ENCODE measurements at regions not wholly inside any gene's neighbourhood (a gene's known extent, or its start where the extent isn't known, plus 50 kb on each side); places are given as distances from the start of the nearest gene placed in this dataset.

DNA sequence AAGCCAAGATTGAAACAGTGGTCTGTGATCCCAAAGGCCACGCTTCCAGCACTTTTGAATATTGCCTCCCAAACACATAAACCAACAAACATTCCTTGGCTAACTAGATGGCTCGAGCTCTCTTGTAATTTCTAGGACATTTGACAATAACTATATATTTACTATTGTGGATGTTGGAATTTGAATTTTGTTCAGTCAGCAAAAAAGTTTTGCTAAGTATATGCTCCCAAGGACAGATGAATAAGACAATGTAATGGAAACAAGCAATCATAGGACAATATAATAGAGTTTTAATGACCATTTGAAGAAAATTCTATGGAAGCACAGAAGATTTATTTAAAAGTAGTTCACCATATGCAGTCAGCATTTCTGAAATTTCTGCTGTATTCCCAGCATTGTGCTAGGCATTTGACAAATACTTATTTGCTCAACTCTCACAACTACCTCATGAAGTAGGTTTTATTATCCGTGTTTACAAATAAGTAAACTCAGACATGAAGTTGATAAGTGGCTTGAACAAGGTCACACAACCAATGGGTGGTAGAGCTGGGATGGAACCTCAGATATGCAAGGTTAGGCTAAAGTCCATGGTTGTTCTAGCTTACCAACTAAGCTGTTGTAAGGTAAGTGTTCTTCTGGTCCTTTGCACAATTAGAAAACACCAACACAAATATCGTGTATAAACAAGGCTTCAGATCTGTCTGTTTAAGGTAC is 205.1 kb downstream of the NUFIP1 start:
- no peak for TF ChIP-seq POLR2A (IDR thresholded peaks at IDR 0.05; ENCODE audit: control extremely low read depth in 1 of 2, low read depth in 2 of 2, low read length in 2 of 2)
- TF ChIP-seq TAF1 (IDR thresholded peaks at IDR 0.05; ENCODE audit: low read depth, low read length) = no peak
- TF ChIP-seq RAD21 (IDR thresholded peaks at IDR 0.05 in 1 of 2, conservative IDR thresholded peaks at IDR 0.05 in 1 of 2; ENCODE audit: low read depth in 2 of 2, low read length in 2 of 2) = no peak
- TF ChIP-seq, protein P1, sequence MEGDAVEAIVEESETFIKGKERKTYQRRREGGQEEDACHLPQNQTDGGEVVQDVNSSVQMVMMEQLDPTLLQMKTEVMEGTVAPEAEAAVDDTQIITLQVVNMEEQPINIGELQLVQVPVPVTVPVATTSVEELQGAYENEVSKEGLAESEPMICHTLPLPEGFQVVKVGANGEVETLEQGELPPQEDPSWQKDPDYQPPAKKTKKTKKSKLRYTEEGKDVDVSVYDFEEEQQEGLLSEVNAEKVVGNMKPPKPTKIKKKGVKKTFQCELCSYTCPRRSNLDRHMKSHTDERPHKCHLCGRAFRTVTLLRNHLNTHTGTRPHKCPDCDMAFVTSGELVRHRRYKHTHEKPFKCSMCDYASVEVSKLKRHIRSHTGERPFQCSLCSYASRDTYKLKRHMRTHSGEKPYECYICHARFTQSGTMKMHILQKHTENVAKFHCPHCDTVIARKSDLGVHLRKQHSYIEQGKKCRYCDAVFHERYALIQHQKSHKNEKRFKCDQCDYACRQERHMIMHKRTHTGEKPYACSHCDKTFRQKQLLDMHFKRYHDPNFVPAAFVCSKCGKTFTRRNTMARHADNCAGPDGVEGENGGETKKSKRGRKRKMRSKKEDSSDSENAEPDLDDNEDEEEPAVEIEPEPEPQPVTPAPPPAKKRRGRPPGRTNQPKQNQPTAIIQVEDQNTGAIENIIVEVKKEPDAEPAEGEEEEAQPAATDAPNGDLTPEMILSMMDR (IDR thresholded peaks at IDR 0.05; ENCODE audit: control extremely low read depth in 1 of 3, insufficient read depth in 1 of 3, low read depth in 1 of 3, low read length in 3 of 3) = no peak
- TF ChIP-seq EZH2 (IDR thresholded peaks at IDR 0.05; ENCODE audit: low read depth, low read length, severe bottlenecking) = no peak
- TF ChIP-seq POLR2AphosphoS5 (IDR thresholded peaks at IDR 0.05; ENCODE audit: low read depth, low read length) = no peak
- no peak for TF ChIP-seq ZNF274 (IDR thresholded peaks at IDR 0.05; ENCODE audit: borderline replicate concordance, extremely low read depth, low read length)
- TF ChIP-seq NRF1 (IDR thresholded peaks at IDR 0.05; ENCODE audit: low read depth, low read length) = no peak
- TF ChIP-seq TBP (IDR thresholded peaks at IDR 0.05; ENCODE audit: low read depth, low read length) = no peak
- TF ChIP-seq FOSL1 (IDR thresholded peaks at IDR 0.05; ENCODE audit: insufficient read depth, low read depth, low read length) = no peak
- no peak for TF ChIP-seq HDAC2 (IDR thresholded peaks at IDR 0.05; ENCODE audit: borderline replicate concordance in 1 of 2, low read depth in 2 of 2, low read length in 2 of 2)
- TF ChIP-seq EP300 (IDR thresholded peaks at IDR 0.05; ENCODE audit: borderline replicate concordance in 1 of 2, low read depth in 2 of 2, low read length in 2 of 2) = no peak
